OCI-M2 (cell line): ENCODE measurements at regions not wholly inside any gene's neighbourhood (a gene's known extent, or its start where the extent isn't known, plus 50 kb on each side); places are given as distances from the start of the nearest gene placed in this dataset.
"Not testable (repeated sequence)": the region's sequence is repeated elsewhere in the genome, so short reads cannot be mapped to it uniquely, and the experiment has no call there.

Source experiments
- DNase-seq: peaks from one replicate; lab custom pipeline; 2025; ENCODE audit not compliant: unreplicated experiment; lab: John Stamatoyannopoulos, UW

DNA sequence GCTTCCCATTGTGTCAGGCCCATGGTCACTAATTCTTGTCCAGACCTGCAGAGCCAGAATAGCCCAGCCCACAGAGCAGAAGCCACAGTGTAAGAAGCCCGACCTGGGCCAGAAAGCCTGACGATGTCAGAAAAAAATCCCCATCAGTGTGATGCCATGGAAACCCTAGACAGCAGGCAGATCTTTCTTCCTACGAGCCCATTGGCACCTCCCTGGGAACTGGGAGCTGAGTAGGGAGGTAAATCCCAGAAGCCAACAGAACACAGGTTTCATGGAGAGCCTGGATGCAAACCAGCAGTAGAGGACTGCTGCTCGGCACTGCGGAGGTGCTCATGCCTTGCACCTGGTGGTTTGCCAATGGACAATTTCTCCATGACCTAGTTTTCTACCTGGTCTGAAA lies 82.2 kb upstream of the SLC22A16 start:
- no peak for DNase-seq

DNA sequence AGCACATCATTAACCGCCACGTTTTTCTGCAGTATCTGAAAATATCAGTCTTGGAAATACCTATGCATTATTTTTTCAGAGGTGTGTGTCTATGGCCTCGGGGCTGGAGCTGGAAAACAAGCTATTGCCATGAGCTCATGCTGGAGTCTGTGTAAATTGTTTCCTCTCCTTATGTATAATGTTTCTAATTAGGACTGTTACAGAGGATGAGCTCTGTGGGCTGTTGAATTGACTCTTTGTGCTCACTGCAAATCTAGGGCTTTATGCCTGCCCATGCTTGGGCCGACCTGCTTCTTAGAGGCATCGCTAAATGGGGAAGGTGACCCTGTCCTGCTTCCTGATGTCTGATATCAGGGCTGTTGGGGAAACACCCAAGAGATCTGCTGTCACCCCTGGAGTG lies 80.8 kb upstream of the SLC22A16 start:
- no peak for DNase-seq

- DNase-seq, result no peak
These were observed 80.1 kb upstream of the SLC22A16 start for GRCh38 chr6:110556317-110557110.

DNA sequence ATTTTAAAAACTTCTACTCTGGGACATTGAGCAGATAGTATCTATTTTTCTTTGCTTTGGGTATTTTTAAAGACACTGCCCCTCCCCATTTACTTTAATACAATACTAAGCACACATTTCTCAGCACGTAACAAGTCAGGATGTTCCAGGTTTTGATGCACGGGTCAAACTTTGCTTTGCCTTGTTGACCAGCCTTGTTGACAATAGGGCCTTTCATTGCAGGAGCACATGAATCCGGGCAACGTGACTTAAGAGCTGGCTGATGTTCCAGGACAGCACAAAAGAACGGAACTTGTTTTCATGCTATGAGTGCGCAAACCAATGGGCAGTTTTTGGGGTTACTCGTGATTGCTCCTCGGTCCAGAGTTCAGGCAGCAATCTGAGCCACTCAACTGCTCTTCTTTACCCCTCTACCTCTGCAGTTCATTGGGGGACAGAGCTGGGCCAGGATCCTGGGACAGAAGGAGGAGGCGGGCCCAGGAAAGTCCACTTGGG lies 78.6 kb upstream of the SLC22A16 start:
- DNase-seq, result no peak

DNA sequence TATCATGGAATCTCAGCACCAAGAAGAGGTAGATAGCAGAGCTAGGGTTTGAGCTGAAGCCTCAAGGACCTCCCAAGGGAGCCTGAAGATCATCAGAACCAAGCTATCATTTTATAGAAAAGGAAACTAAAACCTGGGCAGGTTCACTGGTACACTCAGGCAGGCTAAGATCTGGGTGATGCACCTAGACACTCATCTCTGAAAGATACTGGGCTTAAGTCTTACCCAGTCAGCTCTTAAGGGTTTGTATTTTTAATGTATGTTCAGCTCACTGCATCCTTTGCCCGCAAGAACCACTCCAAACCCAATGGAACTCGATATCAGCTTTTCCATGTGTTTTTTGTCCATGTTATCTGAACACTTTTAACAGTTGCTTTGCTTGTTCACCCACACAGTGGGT lies 78.0 kb upstream of the SLC22A16 start:
- DNase-seq, result no peak

GRCh38 chr6:110552901-110553641 lies 76.7 kb upstream of the SLC22A16 start:
- no peak for DNase-seq

DNA sequence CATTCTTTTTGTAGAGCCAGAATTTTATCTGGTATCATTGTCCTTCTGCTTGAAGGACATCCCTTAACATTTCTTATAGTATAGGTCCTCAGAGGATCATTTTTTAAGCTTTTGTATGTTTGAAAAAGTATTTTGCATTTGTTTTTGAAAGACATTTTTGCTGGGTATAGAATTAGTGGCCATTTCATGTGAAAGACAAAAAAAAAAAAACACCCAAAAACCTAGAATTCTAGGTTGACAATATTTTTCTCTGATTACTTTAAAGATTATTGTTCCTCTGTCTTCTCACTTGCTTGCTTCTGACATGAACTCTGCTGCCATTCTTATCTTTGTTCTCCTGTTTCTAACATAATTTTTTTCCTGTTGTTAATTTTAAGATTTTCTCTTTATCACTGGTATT lies 75.7 kb upstream of the SLC22A16 start:
- no peak for DNase-seq

- DNase-seq, result no peak
These were observed 74.7 kb upstream of the SLC22A16 start for GRCh38 chr6:110551088-110551487.

GRCh38 chr6:110550353-110550752 lies 73.9 kb upstream of the SLC22A16 start:
- DNase-seq, result no peak

- DNase-seq, result no peak
These were observed 72.9 kb upstream of the SLC22A16 start for GRCh38 chr6:110549277-110549676.

GRCh38 chr6:110548110-110548847 lies 71.9 kb upstream of the SLC22A16 start:
- no peak for DNase-seq

GRCh38 chr6:110547266-110547964 lies 71.0 kb upstream of the SLC22A16 start:
- DNase-seq, result no peak

- DNase-seq, result no peak
These were observed 68.9 kb upstream of the SLC22A16 start for GRCh38 chr6:110545081-110545872.

DNA sequence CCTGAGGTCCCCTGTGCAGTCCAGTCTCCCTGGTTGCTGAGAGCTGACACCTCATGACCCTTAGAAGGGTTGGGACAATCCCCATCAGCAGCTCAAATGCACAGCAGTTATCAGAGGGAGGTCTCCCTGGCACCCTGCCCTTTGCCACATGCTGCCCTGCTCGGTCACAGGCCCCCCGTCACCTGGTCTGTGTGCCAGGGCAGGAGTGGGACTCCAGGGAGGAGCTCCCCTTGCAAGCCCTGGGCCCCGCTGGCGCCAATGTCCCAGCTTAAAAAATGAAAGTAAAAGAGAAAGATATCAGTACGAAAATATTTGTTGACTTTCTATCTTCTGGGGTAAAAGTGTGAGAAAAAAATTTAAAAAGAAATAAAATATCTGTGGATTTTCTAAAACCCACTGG lies 68.1 kb upstream of the SLC22A16 start:
- DNase-seq, result no peak

DNA sequence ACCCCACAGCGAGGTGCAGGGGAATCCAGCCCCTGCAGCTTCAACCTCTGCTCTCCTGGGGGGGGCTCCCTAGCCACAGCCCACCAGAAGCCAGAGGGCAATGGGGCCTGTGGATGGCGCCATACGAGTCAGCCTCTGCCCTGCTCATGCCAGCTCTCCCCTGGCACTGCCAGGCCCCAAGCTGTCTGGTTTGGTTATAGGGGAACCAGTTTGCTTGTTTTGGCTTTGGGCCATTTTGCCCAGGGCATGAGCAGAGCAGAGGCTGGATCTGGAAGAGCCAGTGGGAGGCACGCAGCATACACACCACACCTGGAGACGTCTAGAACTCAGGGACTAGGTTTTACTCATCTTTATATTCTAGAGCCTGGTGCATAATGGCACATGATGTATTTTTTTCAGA lies 66.7 kb upstream of the SLC22A16 start:
- DNase-seq, result no peak

GRCh38 chr6:110542311-110543024 lies 66.1 kb upstream of the SLC22A16 start:
- DNase-seq, result no peak

- DNase-seq, result no peak
These were observed 65.4 kb upstream of the SLC22A16 start for GRCh38 chr6:110541701-110542309.

DNA sequence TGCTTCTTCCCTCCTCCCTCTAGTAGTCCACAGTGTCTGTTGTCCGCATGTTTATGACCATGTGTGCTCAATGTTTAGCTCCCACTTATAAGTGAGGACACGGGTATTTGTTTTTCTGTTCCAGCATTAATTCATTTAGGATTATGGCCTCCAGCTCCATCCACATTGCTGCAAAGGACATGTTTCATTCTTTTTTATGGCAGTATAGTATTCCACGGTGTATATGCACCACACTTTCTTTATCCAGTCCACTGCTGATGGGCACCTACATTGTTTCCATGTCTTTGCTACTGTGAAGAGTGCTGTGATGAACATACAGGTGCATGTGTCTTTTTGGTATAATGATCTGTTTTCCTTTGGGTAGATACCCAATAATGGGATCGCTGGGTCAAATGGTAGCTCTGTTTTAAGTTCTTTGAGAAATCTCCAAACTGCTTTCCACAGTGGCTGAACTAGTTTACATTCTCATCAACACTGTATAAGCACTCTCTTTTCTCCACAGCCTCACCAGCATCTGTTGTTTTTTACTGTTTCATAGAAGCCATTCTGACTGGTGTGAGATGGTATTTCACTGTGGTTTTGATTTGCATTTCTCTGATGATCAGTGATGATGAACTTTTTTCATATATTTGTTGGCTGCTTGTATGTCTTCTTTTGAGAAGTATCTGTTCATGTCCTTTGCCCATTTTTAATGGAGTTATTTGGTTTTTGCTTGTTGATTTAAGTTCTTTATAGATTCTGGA lies 63.0 kb upstream of the SLC22A16 start:
- DNase-seq, result not testable (repeated sequence)
